Endothelial cell of umbilical vein (primary cell): ENCODE measurements at regions not wholly inside any gene's neighbourhood (a gene's known extent, or its start where the extent isn't known, plus 50 kb on each side); places are given as distances from the start of the nearest gene placed in this dataset.

Source experiments
- BruUV-seq: library from RNA; stranded (reverse); fragments of 400-500 nt; replicated peaks from 2 replicates; lab custom pipeline; 2021; lab: Mats Ljungman, UMichigan
- CTCF ChIA-PET: fragments of 300-600, 350-600 bp; sonication (Branson Sonifier 250); formaldehyde crosslinking; loops from one replicate; lab custom pipeline; 2021; ENCODE audit warnings: antibody characterized with exemption, inconsistent platforms; lab: Charles Lee
- POLR2A ChIA-PET: fragments of 300-600, 350-600 bp; sonication (Branson Sonifier 250); formaldehyde crosslinking; loops from one replicate; lab custom pipeline; 2021; ENCODE audit warnings: antibody characterized with exemption, inconsistent platforms; lab: Charles Lee
- DNase-seq: peaks from one replicate; pipeline ENCODE4 v3.0.0-alpha.2; 2011; ENCODE audit warnings: low read depth, low spot score
- FAIRE-seq: peaks from 2 replicates; lab custom pipeline; 2011; peaks lifted over from hg19 to GRCh38; lab: Jason Lieb, UNC
- H2AFZ ChIP-seq: 2 replicates; pipeline ENCODE4 v1.6.0; 2012; ENCODE audit warnings: low read depth, low read length, control low read depth, inconsistent platforms
- H3K27ac ChIP-seq: 2 replicates; pipeline ENCODE4 v1.5.1; 2011; ENCODE audit warnings: low read depth, mild to moderate bottlenecking, control low read depth, low read length, moderate library complexity; ENCODE audit not compliant: insufficient read depth
- H3K27me3 ChIP-seq, 2 experiments: 2 replicates each; pipeline versions ENCODE4 v1.6.0 to v1.6.1; 2011; ENCODE audit warnings: low read length in 2 of 2, mixed read lengths in 1 of 2; ENCODE audit not compliant: control insufficient read depth in 2 of 2, insufficient read depth in 2 of 2
- H3K36me3 ChIP-seq, 2 experiments: 2 replicates in 1 of 2; 3 replicates in 1 of 2; pipeline ENCODE4 v1.5.1; 2011; ENCODE audit warnings: low read length in 2 of 2, mild to moderate bottlenecking in 1 of 2, moderate library complexity in 1 of 2; ENCODE audit not compliant: control insufficient read depth in 2 of 2, insufficient read depth in 2 of 2; ENCODE audit errors: extremely low read depth in 1 of 2
- H3K4me1 ChIP-seq: 3 replicates; pipeline ENCODE4 v1.5.1; 2011; ENCODE audit warnings: mild to moderate bottlenecking, low read length; ENCODE audit not compliant: control insufficient read depth, insufficient read depth; ENCODE audit errors: extremely low read depth
- H3K4me2 ChIP-seq: 2 replicates; pipeline ENCODE4 v1.6.1; 2011; ENCODE audit warnings: low read length, control low read depth, mixed read lengths; ENCODE audit not compliant: insufficient read depth
- H3K4me3 ChIP-seq, 3 experiments: fragments of 200-600 bp in 1 of 3; sonication (generic), shearing (Covaris generic) in 1 of 3; replicated peaks in 1 of 3; 2 replicates each; pipeline ENCODE4 v1.5.1; 2011 to 2016; ENCODE audit warnings: control low read depth in 3 of 3, low read length in 3 of 3, mild to moderate bottlenecking in 2 of 3, inconsistent platforms in 1 of 3, low read depth in 1 of 3, moderate library complexity in 1 of 3; ENCODE audit not compliant: insufficient read depth in 1 of 3
- H3K79me2 ChIP-seq: 2 replicates; pipeline ENCODE4 v1.6.0; 2012; ENCODE audit warnings: low read length, inconsistent platforms; ENCODE audit not compliant: control insufficient read depth, insufficient read depth
- H3K9ac ChIP-seq: replicated peaks from 2 replicates; pipeline ENCODE3; 2011; ENCODE audit warnings: low read length, control low read depth; ENCODE audit not compliant: insufficient read depth; ENCODE audit errors: extremely low read depth
- H3K9me1 ChIP-seq: replicated peaks from 3 replicates; pipeline ENCODE4 v1.6.0; 2011; ENCODE audit warnings: mild to moderate bottlenecking, low read length; ENCODE audit not compliant: control insufficient read depth, insufficient read depth; ENCODE audit errors: extremely low read depth
- H3K9me3 ChIP-seq: replicated peaks from 2 replicates; pipeline ENCODE4 v1.5.1; 2012; ENCODE audit warnings: low read length, inconsistent platforms; ENCODE audit not compliant: control insufficient read depth, insufficient read depth
- H4K20me1 ChIP-seq: replicated peaks from 2 replicates; pipeline ENCODE3; 2011; ENCODE audit warnings: mild to moderate bottlenecking, low read length; ENCODE audit not compliant: control insufficient read depth, insufficient read depth; ENCODE audit errors: extremely low read depth
- EZH2 ChIP-seq: IDR thresholded peaks from 2 replicates; pipeline ENCODE4 v1.6.1; 2012; ENCODE audit warnings: borderline replicate concordance, low read depth, mild to moderate bottlenecking, moderate library complexity, low read length, inconsistent platforms; ENCODE audit not compliant: severe bottlenecking
- FOS ChIP-seq: IDR thresholded peaks from 2 replicates; pipeline ENCODE4 v1.6.1; 2011; ENCODE audit warnings: mild to moderate bottlenecking, low read length, moderate library complexity, borderline replicate concordance; ENCODE audit not compliant: insufficient read depth
- GATA2 ChIP-seq: IDR thresholded peaks from 2 replicates; pipeline ENCODE4 v1.7.0; 2011; ENCODE audit warnings: low read depth, mild to moderate bottlenecking, moderate library complexity, mixed read lengths, low read length; ENCODE audit not compliant: insufficient read length, insufficient read depth
- JUN ChIP-seq: IDR thresholded peaks from 2 replicates; pipeline ENCODE4 v1.6.1; 2011; ENCODE audit warnings: borderline replicate concordance, low read depth; ENCODE audit not compliant: insufficient read length, insufficient read depth
- MYC ChIP-seq: IDR thresholded peaks from one replicate; pipeline ENCODE4 v1.6.1; 2011; ENCODE audit warnings: mild to moderate bottlenecking, low read depth, low read length
- POLR2A ChIP-seq: IDR thresholded peaks from 2 replicates; pipeline ENCODE4 v1.6.1; 2012; ENCODE audit warnings: low read depth, mild to moderate bottlenecking, control low read depth, low read length
- POLR2AphosphoS5 ChIP-seq: IDR thresholded peaks from 2 replicates; pipeline ENCODE4 v1.6.1; 2012; ENCODE audit warnings: low read depth, mild to moderate bottlenecking, control low read depth, low read length, moderate library complexity; ENCODE audit not compliant: insufficient read depth
- dilution Hi-C: fragments of 300-500 bp; cut with MboI; formaldehyde crosslinking; loops from one replicate; pipeline ENCODE4 v1.15.0; 2019; ENCODE audit warnings: low sequenced_read_pairs; ENCODE audit not compliant: extremely low pct_ligation_motif_present
- intact Hi-C: fragments of 100-400 bp; cut with micrococcal nuclease; formaldehyde crosslinking; loops from one replicate; pipeline ENCODE4 v1.10.0; 2022
- TF ChIP-seq, protein P1 (sequence below): IDR thresholded peaks from 2 replicates; pipeline ENCODE4 v1.6.1; 2011; ENCODE audit not compliant: insufficient read depth, insufficient read length
- TF ChIP-seq, protein P2 (sequence below), 2 donors: IDR thresholded peaks; 1 replicate in 1 of 2; 2 replicates in 1 of 2; pipeline ENCODE4 v1.5.1; 2011; ENCODE audit warnings: low read length in 2 of 2, mild to moderate bottlenecking in 2 of 2, moderate library complexity in 2 of 2, control low read depth in 1 of 2, inconsistent platforms in 1 of 2, low read depth in 1 of 2; ENCODE audit not compliant: insufficient read depth in 1 of 2; ENCODE audit errors: extremely low read depth in 1 of 2

DNA sequence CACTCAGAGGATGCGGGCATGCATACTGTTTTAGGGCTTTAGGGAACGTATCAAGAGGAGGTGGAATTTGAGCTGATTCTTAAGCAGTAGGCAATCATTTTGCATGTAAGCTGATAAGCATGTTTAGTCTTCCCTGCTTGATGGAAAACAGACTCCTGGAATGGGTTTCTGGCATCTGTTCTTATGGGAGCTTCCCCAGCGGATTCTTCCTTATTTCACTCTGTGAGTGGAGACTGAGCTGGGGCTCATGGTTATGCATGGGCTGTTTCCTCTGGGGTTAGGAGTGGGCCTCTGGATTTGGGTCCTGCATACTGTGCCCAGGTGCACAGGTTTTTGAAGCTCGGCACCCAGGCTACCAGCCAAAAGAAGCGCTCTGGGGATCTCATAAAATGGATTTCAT lies 93.4 kb downstream of the DIRAS3 start:
- no peak for TF ChIP-seq POLR2AphosphoS5
- TF ChIP-seq POLR2A = no peak
- TF ChIP-seq MYC = no peak
- TF ChIP-seq GATA2 = no peak
- no peak for TF ChIP-seq FOS
- TF ChIP-seq, protein P1, sequence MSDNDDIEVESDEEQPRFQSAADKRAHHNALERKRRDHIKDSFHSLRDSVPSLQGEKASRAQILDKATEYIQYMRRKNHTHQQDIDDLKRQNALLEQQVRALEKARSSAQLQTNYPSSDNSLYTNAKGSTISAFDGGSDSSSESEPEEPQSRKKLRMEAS = no peak
- TF ChIP-seq EZH2 = no peak
- no peak for TF ChIP-seq JUN
- TF ChIP-seq, protein P2, sequence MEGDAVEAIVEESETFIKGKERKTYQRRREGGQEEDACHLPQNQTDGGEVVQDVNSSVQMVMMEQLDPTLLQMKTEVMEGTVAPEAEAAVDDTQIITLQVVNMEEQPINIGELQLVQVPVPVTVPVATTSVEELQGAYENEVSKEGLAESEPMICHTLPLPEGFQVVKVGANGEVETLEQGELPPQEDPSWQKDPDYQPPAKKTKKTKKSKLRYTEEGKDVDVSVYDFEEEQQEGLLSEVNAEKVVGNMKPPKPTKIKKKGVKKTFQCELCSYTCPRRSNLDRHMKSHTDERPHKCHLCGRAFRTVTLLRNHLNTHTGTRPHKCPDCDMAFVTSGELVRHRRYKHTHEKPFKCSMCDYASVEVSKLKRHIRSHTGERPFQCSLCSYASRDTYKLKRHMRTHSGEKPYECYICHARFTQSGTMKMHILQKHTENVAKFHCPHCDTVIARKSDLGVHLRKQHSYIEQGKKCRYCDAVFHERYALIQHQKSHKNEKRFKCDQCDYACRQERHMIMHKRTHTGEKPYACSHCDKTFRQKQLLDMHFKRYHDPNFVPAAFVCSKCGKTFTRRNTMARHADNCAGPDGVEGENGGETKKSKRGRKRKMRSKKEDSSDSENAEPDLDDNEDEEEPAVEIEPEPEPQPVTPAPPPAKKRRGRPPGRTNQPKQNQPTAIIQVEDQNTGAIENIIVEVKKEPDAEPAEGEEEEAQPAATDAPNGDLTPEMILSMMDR (IDR thresholded peaks at IDR 0.05; ENCODE audit: extremely low read depth in 1 of 2, insufficient read depth in 1 of 2, low read depth in 1 of 2, low read length in 2 of 2) = no peak
- no peak overlapping the region for H3K4me2 ChIP-seq
- no peak overlapping the region for H2AFZ ChIP-seq
- no peak overlapping the region for H3K9ac ChIP-seq
- CTCF ChIA-PET = interaction anchor here (1.4 to 2.1 kb wide), 3 partner anchors 8 to 103 kb away, joined by 4 to 5 read pairs (median 4); no protein-coding TSS in a partner anchor
- no peak overlapping the region for H3K4me3 ChIP-seq
- H3K36me3 ChIP-seq = no peaks in the 10 kb centered on the region
- peaks cover 8% of the 10 kb centered on the region for H3K4me1 ChIP-seq
- no TSS peak for BruUV-seq
- FAIRE-seq = no peak
- H3K27ac ChIP-seq = no peak overlapping the region
- no peaks in the 10 kb centered on the region for H3K9me1 ChIP-seq
- POLR2A ChIA-PET = no interaction called here
- no peaks in the 10 kb centered on the region for H3K27me3 ChIP-seq
- DNase-seq = no peak
- no peaks in the 10 kb centered on the region for H3K79me2 ChIP-seq
- dilution Hi-C loops (no loop called here), intact Hi-C loops (no loop called here)
- no peaks in the 10 kb centered on the region for H4K20me1 ChIP-seq
- H3K9me3 ChIP-seq = no peaks in the 10 kb centered on the region
